OCI-LY7 (cell line): ENCODE measurements at regions not wholly inside any gene's neighbourhood (a gene's known extent, or its start where the extent isn't known, plus 50 kb on each side); places are given as distances from the start of the nearest gene placed in this dataset.

ENCODE experiments used
- EZH2phosphoT487 ChIP-seq: fragments of 200-600 bp; sonication (generic); IDR thresholded peaks from 2 replicates; pipeline ENCODE4 v1.6.1; 2018; ENCODE audit warnings: low read depth, borderline replicate concordance, mild to moderate bottlenecking, mixed run types, antibody characterized with exemption, low read length, moderate library complexity, mixed read lengths
- TF ChIP-seq, protein P1 (sequence below): fragments of 200-600 bp; sonication (generic); conservative IDR thresholded peaks from 2 replicates; pipeline ENCODE4 v1.5.1; 2014; ENCODE audit warnings: mild to moderate bottlenecking, antibody characterized with exemption, low read length, moderate library complexity, mixed read lengths

DNA sequence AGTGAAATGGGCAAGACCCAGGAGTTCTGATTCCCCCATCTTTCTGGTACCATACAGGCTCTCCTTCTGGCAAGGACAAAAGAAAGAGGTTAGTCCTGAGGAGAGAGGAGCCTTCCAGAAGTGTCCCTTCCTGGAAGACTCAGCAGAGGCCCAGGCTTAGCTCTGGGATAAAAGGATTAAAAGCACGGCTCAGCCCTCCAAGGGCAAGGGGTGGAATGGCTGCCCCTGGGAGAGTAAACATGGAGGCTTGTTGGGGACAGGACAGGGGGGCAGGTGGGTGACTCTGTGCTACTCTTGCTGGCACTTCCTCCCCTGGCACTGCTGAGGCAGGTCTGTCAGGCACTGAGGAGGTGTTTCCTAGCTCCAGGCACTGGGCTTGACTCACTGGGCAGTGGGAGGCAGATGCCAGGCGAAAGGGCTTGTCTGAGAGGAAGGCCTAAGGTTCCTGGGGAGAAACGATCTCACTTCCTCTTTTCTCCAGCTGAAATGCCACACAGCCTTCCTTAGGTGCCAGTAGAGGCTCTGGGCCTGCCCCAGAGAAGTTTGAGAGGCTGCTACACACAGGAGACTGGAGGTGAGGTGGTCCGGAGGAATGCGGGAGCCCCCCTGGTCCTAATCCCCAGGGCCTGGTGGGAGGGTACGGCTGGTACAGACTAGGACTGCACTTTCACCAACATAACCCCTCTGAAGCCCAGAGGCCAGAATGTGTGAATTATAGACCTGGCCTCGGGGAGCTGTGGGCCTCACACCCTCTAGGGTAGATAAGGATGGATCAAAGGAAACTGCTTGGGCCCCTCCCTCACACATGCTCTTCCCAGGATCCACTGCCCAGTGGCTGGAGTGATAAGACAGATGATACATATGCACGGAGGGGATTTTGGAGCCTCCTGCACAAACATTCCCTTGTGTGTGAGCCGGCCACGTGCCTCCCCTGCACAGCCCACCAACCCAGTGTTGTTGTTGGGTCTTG lies 63.2 kb upstream of the PODXL start:
- TF ChIP-seq, protein P1, sequence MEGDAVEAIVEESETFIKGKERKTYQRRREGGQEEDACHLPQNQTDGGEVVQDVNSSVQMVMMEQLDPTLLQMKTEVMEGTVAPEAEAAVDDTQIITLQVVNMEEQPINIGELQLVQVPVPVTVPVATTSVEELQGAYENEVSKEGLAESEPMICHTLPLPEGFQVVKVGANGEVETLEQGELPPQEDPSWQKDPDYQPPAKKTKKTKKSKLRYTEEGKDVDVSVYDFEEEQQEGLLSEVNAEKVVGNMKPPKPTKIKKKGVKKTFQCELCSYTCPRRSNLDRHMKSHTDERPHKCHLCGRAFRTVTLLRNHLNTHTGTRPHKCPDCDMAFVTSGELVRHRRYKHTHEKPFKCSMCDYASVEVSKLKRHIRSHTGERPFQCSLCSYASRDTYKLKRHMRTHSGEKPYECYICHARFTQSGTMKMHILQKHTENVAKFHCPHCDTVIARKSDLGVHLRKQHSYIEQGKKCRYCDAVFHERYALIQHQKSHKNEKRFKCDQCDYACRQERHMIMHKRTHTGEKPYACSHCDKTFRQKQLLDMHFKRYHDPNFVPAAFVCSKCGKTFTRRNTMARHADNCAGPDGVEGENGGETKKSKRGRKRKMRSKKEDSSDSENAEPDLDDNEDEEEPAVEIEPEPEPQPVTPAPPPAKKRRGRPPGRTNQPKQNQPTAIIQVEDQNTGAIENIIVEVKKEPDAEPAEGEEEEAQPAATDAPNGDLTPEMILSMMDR = no peak
- no peak for TF ChIP-seq EZH2phosphoT487
